ENCODE measurements at regions not wholly inside any gene's neighbourhood (a gene's known extent, or its start where the extent isn't known, plus 50 kb on each side); places are given as distances from the start of the nearest gene placed in this dataset.
A peak's percentile ranks its signal among the peaks of the same experiment; 100 is the strongest.

- H3K36me3 ChIP-seq = no peaks in the 10 kb centered on the region
- no peaks in the 10 kb centered on the region for H3K4me1 ChIP-seq
- intact Hi-C loops (cut with DNase I; ENCODE audit: low total_unique reads) = no loop called here
- H3K4me3 ChIP-seq = no peak overlapping the region
- no peaks in the 10 kb centered on the region for H3K27me3 ChIP-seq
- H3K27ac ChIP-seq = no peak overlapping the region
- DNase-seq = peak in 1 of 2 donors; percentile 28
- no peaks in the 10 kb centered on the region for H3K9me3 ChIP-seq
- TF ChIP-seq CTCF (IDR thresholded peaks at IDR 0.05) = no peak
These were observed 51.8 kb upstream of the AGR3 start for GRCh38 chr7:16933296-16934279.

GRCh38 chr7:16934722-16935340 lies 53.0 kb upstream of the AGR3 start:
- Histone ChIP-seq H3K36me3 (no peaks in the 10 kb centered on the region), H3K4me3 (no peak overlapping the region), H3K4me1 (no peaks in the 10 kb centered on the region), H3K27ac (no peak overlapping the region), H3K27me3 (no peaks in the 10 kb centered on the region), H3K9me3 (no peaks in the 10 kb centered on the region)
- intact Hi-C loops (cut with DNase I; ENCODE audit: low total_unique reads) = no loop called here
- no peak for TF ChIP-seq CTCF (IDR thresholded peaks at IDR 0.05)
- no peak for DNase-seq

GRCh38 chr7:16935341-16935735 lies 53.6 kb upstream of the AGR3 start:
- H3K36me3 ChIP-seq = no peaks in the 10 kb centered on the region
- intact Hi-C loops (cut with DNase I; ENCODE audit: low total_unique reads) = no loop called here
- H3K4me1 ChIP-seq = no peaks in the 10 kb centered on the region
- no peak for DNase-seq
- H3K27ac ChIP-seq = no peak overlapping the region
- H3K27me3 ChIP-seq = no peaks in the 10 kb centered on the region
- no peak for TF ChIP-seq CTCF (IDR thresholded peaks at IDR 0.05)
- no peaks in the 10 kb centered on the region for H3K9me3 ChIP-seq
- no peak overlapping the region for H3K4me3 ChIP-seq

- Histone ChIP-seq H3K36me3 (no peaks in the 10 kb centered on the region), H3K27ac (no peak overlapping the region), H3K4me1 (no peaks in the 10 kb centered on the region), H3K9me3 (no peaks in the 10 kb centered on the region), H3K27me3 (no peaks in the 10 kb centered on the region), H3K4me3 (no peak overlapping the region)
- intact Hi-C loops (cut with DNase I; ENCODE audit: low total_unique reads) = no loop called here
- TF ChIP-seq CTCF (IDR thresholded peaks at IDR 0.05) = no peak
- DNase-seq = no peak
These were observed 55.0 kb upstream of the AGR3 start for GRCh38 chr7:16936626-16937422.

- TF ChIP-seq CTCF (IDR thresholded peaks at IDR 0.05) = no peak
- intact Hi-C loops (cut with DNase I; ENCODE audit: low total_unique reads) = no loop called here
- no peak overlapping the region for H3K27ac ChIP-seq
- H3K36me3 ChIP-seq = no peaks in the 10 kb centered on the region
- no peaks in the 10 kb centered on the region for H3K4me1 ChIP-seq
- H3K27me3 ChIP-seq = no peaks in the 10 kb centered on the region
- no peaks in the 10 kb centered on the region for H3K9me3 ChIP-seq
- DNase-seq = no peak
- H3K4me3 ChIP-seq = no peak overlapping the region
These were observed 57.4 kb upstream of the AGR3 start for GRCh38 chr7:16939161-16939560.

Measured in tibial artery (tissue), 4 donors.